SW480 (cell line): ENCODE measurements at regions not wholly inside any gene's neighbourhood (a gene's known extent, or its start where the extent isn't known, plus 50 kb on each side); places are given as distances from the start of the nearest gene placed in this dataset.
A peak's percentile ranks its signal among the peaks of the same experiment; 100 is the strongest.
"Not testable (repeated sequence)": the region's sequence is repeated elsewhere in the genome, so short reads cannot be mapped to it uniquely, and the experiment has no call there.

Experiments used
- DNase-seq: peaks from one replicate; pipeline ENCODE4 v3.0.0-alpha.2; 2016; ENCODE audit warnings: low spot score

- no peak for DNase-seq
These were observed 167.1 kb upstream of the FAM98A start for GRCh38 chr2:33766175-33766574.

GRCh38 chr2:33765122-33765521 is 166.0 kb upstream of the FAM98A start:
- no peak for DNase-seq

DNA sequence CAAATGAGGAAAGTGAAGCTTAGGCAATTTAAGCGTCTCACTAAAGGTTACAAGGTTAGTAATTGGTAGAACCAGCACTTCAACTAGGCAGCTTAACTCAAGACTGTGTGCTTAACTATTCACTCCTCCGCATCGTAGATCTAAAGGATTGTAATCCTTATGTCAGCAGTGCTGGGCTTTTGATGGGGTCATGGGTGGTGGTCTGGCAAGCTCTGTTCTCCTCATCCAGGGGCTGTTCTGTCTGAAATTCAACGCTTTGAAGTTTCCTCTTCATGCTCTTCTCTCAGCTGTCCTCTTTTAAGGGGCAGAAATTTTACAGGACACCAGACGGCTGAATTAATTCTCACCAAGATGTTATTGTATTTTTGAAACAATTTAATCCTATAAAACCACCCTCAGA is 165.5 kb upstream of the FAM98A start:
- DNase-seq: no peak

DNA sequence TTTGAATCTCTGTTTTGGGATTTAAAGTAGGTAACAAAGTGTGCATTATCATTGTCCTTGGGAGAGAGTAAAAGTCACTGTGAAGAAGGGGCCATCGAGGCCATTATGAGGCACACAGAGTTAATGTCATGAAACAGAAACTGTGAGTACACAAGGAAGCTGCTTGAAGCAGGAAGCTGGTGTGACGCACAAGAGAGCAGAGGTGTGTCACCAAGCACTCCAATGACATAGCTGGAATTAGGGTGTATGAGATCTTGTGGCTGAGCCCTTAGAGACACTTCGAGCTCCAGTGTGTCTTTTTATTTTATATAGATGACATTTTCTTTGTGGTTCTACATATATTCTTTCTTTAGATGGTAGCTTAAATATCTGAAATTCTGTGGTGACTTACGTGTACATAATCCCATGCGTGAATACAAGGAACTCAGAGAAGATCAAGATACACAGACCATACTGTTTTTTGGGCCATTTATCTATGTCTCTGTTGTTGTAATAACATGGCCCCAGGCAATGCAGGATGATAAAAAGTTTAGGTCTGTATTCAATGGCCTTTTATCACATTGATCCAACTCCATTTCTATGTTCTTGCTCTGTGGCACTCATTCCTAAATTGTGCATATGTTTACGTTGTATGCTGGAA is 164.7 kb upstream of the FAM98A start:
- DNase-seq: no peak

DNA sequence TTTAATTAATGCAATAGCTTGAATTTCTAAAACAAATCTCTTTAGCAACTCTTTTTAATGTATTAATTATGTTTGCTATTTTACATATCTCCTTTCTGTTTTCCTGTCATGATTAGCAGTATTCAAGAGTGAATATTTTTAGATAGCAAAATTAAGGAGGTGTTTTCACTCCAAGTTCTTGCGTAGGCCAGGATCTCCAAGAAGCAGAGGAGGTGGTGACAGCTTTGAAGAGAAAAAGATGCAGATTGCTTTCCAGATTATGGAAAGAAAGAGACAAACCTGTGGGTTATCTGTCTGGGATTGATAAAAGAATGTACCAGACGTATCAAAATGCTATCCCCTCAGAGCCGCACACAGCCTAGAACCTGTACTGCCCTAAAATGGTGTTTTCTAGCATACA is 163.5 kb upstream of the FAM98A start:
- no peak for DNase-seq

DNA sequence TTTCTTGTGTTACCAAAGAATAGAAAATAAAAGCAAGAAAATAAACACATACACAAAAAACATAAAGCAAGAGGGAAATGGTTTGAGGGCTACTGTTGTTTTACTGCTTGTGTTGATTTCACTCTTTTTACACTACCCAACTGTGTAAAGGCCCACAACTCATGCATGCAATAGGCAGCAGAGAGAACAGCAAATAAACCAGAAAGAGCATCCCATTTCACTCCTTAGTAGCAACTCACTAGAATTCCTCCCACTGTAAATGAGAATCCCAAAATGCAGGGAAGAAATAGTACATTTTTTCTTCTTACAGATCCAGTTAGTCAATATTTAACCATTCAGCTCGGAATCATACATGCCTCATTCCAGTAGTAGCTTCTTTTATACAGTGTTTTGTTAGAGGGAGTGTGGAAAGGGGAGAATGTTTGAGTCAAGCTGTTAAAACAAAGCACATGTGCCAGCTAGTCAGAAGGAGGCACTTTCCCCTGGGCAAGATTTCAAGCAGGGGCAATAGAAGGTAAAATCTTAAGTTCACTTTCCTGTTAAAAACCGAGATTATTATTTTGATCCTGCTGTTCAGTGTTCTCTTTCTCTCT is 147.2 kb upstream of the FAM98A start:
- no peak for DNase-seq

DNA sequence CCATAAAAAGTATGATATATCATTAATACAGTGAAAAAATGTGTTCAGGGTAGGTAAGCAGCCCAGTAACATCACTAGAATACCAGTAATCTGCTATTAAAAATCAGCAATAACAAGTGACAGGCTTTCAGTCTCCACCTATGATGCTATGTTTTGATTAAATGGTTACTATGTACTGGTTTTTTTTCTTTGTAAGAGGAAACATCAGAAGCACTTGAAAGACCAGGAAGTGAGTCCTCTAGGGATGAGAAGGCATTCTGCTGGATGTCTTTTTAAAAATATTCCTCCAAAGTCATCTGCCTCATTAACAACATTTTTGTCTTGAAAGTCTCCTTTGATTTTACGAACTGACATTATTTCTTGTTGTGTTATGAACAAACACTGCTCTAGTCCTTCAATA is 136.0 kb upstream of the FAM98A start:
- no peak for DNase-seq

DNA sequence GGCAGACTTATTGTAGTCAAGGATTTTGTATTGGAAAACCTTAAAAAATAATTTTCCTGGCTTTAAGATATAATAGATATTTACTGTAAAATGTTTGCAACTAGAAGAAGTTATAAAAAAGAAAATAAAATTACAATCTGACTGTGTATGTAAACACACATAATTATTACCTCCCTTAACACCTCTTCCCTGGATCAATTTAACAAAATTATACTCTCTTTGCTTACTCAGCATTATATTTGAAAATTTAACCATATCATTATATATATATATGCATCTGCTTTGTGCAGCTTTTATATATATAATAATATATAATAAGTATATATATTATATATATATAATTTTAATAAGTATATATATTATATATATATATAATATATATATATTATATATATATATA is 131.7 kb upstream of the FAM98A start:
- no peak for DNase-seq

GRCh38 chr2:33730193-33730592 is 131.1 kb upstream of the FAM98A start:
- DNase-seq: no peak

GRCh38 chr2:33729353-33729752 is 130.3 kb upstream of the FAM98A start:
- no peak for DNase-seq

DNA sequence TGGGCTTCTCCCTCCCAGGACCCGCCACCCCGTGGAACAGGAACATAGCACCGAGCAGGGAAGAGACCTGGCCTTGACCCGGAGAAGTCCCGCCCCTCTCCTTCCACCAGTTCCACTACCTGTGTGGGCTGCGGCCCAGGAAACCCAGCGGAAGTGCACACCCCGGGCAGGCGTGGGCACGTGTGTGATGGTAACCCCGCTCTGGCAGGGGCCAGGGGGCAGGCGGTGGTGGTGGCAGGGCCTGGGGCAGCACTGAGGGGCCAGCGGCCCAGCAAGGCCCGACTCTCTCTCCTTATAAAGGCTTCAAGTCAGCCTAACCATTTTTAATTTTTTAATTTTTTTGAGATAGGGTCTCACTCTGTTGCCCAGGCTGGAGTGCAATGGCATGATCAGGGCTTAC is 129.0 kb upstream of the FAM98A start:
- DNase-seq: no peak

- DNase-seq: no peak
These were observed 128.4 kb upstream of the FAM98A start for GRCh38 chr2:33727361-33728032.

- no peak for DNase-seq
These were observed 127.3 kb upstream of the FAM98A start for GRCh38 chr2:33726415-33726814.

DNA sequence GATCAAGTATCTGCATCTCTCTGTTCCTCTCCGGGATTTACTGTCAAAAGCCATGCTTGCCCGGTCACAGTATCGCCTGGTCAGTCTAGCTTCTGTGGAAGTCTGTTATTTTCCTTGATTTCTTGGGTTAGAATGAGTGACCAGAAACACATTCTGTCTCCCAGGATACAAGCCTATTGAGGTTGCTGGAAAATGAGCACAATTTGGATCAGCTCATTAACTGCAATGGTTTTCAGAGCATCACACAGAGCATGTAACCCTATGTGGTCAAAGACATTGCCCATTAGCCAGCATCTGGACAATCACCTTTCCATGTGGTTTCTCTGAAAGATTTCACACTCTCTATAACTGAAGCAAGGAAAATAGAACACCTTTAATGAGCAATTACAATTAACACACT is 124.2 kb upstream of the FAM98A start:
- no peak for DNase-seq

GRCh38 chr2:33719067-33719466 is 120.0 kb upstream of the FAM98A start:
- no peak for DNase-seq

GRCh38 chr2:33712674-33713073 is 113.6 kb upstream of the FAM98A start:
- no peak for DNase-seq

- DNase-seq: no peak
These were observed 110.9 kb upstream of the FAM98A start for GRCh38 chr2:33709951-33710350.

- no peak for DNase-seq
These were observed 108.2 kb upstream of the FAM98A start for GRCh38 chr2:33707312-33707711.

GRCh38 chr2:33706410-33706809 is 107.3 kb upstream of the FAM98A start:
- no peak for DNase-seq

- no peak for DNase-seq
These were observed 105.3 kb upstream of the FAM98A start for GRCh38 chr2:33704406-33704855.

GRCh38 chr2:33696234-33696633 is 97.1 kb upstream of the FAM98A start:
- no peak for DNase-seq

DNA sequence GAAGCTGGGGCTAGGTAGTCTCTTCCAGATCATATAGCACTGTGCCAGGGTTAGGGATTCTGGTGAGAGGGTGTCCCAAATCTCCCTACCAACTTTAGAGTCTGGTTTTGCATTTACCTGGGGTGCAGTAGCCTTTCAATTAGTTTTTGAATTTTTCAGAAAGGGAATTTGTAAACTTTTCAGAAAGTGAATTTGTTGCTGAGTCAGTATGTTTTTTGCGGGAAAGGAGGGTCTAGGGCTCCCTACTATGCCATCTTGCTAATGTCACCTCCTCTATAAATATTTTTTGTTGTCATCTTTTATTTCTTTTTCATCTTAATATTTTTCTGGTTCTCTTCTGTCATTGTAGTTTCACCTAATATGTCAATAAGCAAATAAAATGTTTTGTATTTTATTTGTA is 95.8 kb upstream of the FAM98A start:
- no peak for DNase-seq

DNA sequence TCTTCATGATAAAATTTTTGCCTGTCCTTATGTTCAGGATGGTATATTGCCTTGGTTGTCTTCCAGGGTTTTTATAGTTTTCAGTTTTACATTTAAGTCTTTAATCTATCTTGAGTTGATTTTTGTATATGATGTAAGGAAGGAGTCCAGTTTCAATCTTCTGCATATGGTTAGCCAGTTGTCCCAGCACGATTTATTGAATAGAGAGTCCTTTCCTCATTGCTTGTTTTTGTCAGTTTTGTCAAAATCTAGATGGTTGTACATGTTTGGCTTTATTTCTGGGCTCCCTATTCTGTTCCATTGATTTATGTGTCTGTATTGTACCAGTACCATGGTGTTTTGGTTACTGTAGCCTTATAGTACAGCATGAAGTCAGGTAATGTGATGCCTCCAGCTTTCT is 91.6 kb upstream of the FAM98A start:
- DNase-seq: not testable (repeated sequence)

DNA sequence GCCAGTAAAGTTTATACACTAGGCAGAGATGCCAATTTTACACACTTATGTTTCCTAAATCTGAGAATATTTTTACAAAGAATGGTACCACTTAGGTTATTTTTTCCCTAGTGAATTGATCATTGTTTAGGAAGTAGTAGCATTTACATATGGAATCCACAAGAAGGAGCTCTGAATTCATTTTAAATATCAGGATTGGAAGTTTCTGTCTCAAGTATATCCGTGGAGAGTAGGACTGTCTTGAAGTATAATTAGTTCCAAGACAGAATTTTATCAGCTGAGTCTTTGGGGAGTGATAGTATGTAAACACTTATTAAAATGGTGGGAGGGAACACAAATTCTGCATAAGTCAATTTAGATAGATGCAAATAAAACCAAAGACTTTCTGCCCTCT is 82.3 kb upstream of the FAM98A start:
- peak; percentile 36 for DNase-seq
